Suprapubic skin (tissue), 4 donors: ENCODE measurements at regions not wholly inside any gene's neighbourhood (a gene's known extent, or its start where the extent isn't known, plus 50 kb on each side); places are given as distances from the start of the nearest gene placed in this dataset.

Source experiments
- DNase-seq, 2 donors: peaks; one replicate each; pipeline ENCODE4 v3.0.0-alpha.2; 2019; ENCODE audit warnings: low spot score in 2 of 2
- H3K27ac ChIP-seq: fragments of 200-600 bp; sonication (generic); one replicate; pipeline ENCODE4 v1.5.1; 2019
- H3K27me3 ChIP-seq: fragments of 200-600 bp; sonication (generic); one replicate; pipeline ENCODE4 v1.5.1; 2019
- H3K36me3 ChIP-seq: fragments of 200-600 bp; sonication (generic); one replicate; pipeline ENCODE4 v1.5.1; 2019
- H3K4me1 ChIP-seq: fragments of 200-600 bp; sonication (generic); one replicate; pipeline ENCODE4 v1.5.1; 2019
- H3K4me3 ChIP-seq: fragments of 200-600 bp; sonication (generic); one replicate; pipeline ENCODE4 v1.5.1; 2019; ENCODE audit warnings: mild to moderate bottlenecking
- H3K9me3 ChIP-seq: fragments of 200-600 bp; sonication (generic); one replicate; pipeline ENCODE4 v1.5.1; 2019
- CTCF ChIP-seq, 2 donors: fragments of 200-600 bp in 1 of 2; fragments of 450-650 bp in 1 of 2; sonication (generic) in 1 of 2; IDR thresholded peaks; one replicate each; pipeline ENCODE4 v1.5.1; 2016 to 2019; ENCODE audit warnings: antibody characterized with exemption in 2 of 2, mild to moderate bottlenecking in 1 of 2, moderate library complexity in 1 of 2
- EP300 ChIP-seq: sonication (generic); formaldehyde crosslinking; IDR thresholded peaks from one replicate; pipeline ENCODE4 v1.6.1; 2017; ENCODE audit warnings: antibody characterized with exemption
- POLR2A ChIP-seq, 2 donors: fragments of 450-650 bp; IDR thresholded peaks; one replicate each; pipeline ENCODE4 v1.6.1; 2017; ENCODE audit warnings: antibody characterized with exemption in 2 of 2, mild to moderate bottlenecking in 2 of 2, moderate library complexity in 2 of 2
- POLR2AphosphoS5 ChIP-seq, 3 donors: sonication (generic); formaldehyde crosslinking; IDR thresholded peaks; one replicate each; pipeline ENCODE4 v1.6.1; 2017; ENCODE audit warnings: antibody characterized with exemption in 3 of 3
- WGBS: methylation state at CpG from one replicate; pipeline ENCODE4 v1.1.5; 2018; 5-methylcytosine and 5-hydroxymethylcytosine counted together

GRCh38 chr5:17343675-17344074 is 126.2 kb downstream of the BASP1 start:
- no peaks in the 10 kb centered on the region for H3K4me1 ChIP-seq
- no peak overlapping the region for H3K27ac ChIP-seq
- no peak overlapping the region for H3K4me3 ChIP-seq
- TF ChIP-seq EP300 (no peak), POLR2A (IDR thresholded peaks at IDR 0.05) (no peak), CTCF (IDR thresholded peaks at IDR 0.05) (no peak), POLR2AphosphoS5 (IDR thresholded peaks at IDR 0.05) (no peak)
- H3K27me3 ChIP-seq = no peaks in the 10 kb centered on the region
- WGBS = 34% methylated on average over 2 of the region's 2 CpGs
- no peaks in the 10 kb centered on the region for H3K36me3 ChIP-seq
- H3K9me3 ChIP-seq = no peaks in the 10 kb centered on the region
- DNase-seq = no peak

- Histone ChIP-seq H3K9me3 (no peaks in the 10 kb centered on the region), H3K27me3 (no peaks in the 10 kb centered on the region), H3K4me3 (no peak overlapping the region), H3K27ac (no peak overlapping the region), H3K4me1 (no peaks in the 10 kb centered on the region), H3K36me3 (no peaks in the 10 kb centered on the region)
- DNase-seq = no peak
- 83% methylated on average over 2 of the region's 2 CpGs for WGBS
- no peak for TF ChIP-seq CTCF (IDR thresholded peaks at IDR 0.05)
- no peak for TF ChIP-seq EP300
- TF ChIP-seq POLR2AphosphoS5 (IDR thresholded peaks at IDR 0.05) = no peak
- TF ChIP-seq POLR2A (IDR thresholded peaks at IDR 0.05) = no peak
Measured at GRCh38 chr5:17346811-17347210, 129.4 kb downstream of the BASP1 start.

GRCh38 chr5:17352223-17352622 is 134.8 kb downstream of the BASP1 start:
- Histone ChIP-seq H3K4me3 (no peak overlapping the region), H3K4me1 (no peaks in the 10 kb centered on the region), H3K9me3 (no peaks in the 10 kb centered on the region), H3K27ac (no peak overlapping the region), H3K36me3 (no peaks in the 10 kb centered on the region), H3K27me3 (no peaks in the 10 kb centered on the region)
- WGBS = 65% methylated on average over 3 of the region's 3 CpGs
- DNase-seq = no peak
- TF ChIP-seq CTCF (IDR thresholded peaks at IDR 0.05) = no peak
- TF ChIP-seq EP300 = no peak
- TF ChIP-seq POLR2A (IDR thresholded peaks at IDR 0.05) = no peak
- TF ChIP-seq POLR2AphosphoS5 (IDR thresholded peaks at IDR 0.05) = no peak

- Histone ChIP-seq H3K4me3 (no peak overlapping the region), H3K9me3 (no peaks in the 10 kb centered on the region), H3K27ac (no peak overlapping the region), H3K4me1 (no peaks in the 10 kb centered on the region), H3K27me3 (no peaks in the 10 kb centered on the region), H3K36me3 (no peaks in the 10 kb centered on the region)
- 97% methylated on average over 32 of the region's 32 CpGs for WGBS
- TF ChIP-seq POLR2AphosphoS5 (IDR thresholded peaks at IDR 0.05) (no peak), POLR2A (IDR thresholded peaks at IDR 0.05) (no peak), CTCF (IDR thresholded peaks at IDR 0.05) (no peak), EP300 (no peak)
- no peak for DNase-seq
Measured at GRCh38 chr5:17354265-17354664, 136.8 kb downstream of the BASP1 start.

GRCh38 chr5:17355586-17356346 is 138.3 kb downstream of the BASP1 start:
- no peaks in the 10 kb centered on the region for H3K27me3 ChIP-seq
- no peaks in the 10 kb centered on the region for H3K36me3 ChIP-seq
- H3K27ac ChIP-seq = no peak overlapping the region
- TF ChIP-seq POLR2AphosphoS5 (IDR thresholded peaks at IDR 0.05) = no peak
- TF ChIP-seq POLR2A (IDR thresholded peaks at IDR 0.05) = no peak
- no peak for TF ChIP-seq EP300
- TF ChIP-seq CTCF (IDR thresholded peaks at IDR 0.05) = no peak
- H3K9me3 ChIP-seq = no peaks in the 10 kb centered on the region
- no peaks in the 10 kb centered on the region for H3K4me1 ChIP-seq
- WGBS = 81% methylated on average over 3 of the region's 3 CpGs
- DNase-seq = no peak
- no peak overlapping the region for H3K4me3 ChIP-seq
